GM19452 (cell line): ENCODE measurements at regions not wholly inside any gene's neighbourhood (a gene's known extent, or its start where the extent isn't known, plus 50 kb on each side); places are given as distances from the start of the nearest gene placed in this dataset.
A peak's percentile ranks its signal among the peaks of the same experiment; 100 is the strongest.
"Not testable (repeated sequence)": the region's sequence is repeated elsewhere in the genome, so short reads cannot be mapped to it uniquely, and the experiment has no call there.

ENCODE experiments used
- ATAC-seq: cut with Tn5 transposase; IDR thresholded peaks from one replicate; pipeline ENCODE4 v1.9.1; 2021; ENCODE audit not compliant: unreplicated experiment

- ATAC-seq, result no peak
Measured at GRCh38 chr10:6929148-6929830, 349.2 kb upstream of the PRKCQ start.

GRCh38 chr10:6928586-6928985 is 348.5 kb upstream of the PRKCQ start:
- ATAC-seq, result no peak

- ATAC-seq, result no peak
Measured at GRCh38 chr10:6926971-6927370, 346.9 kb upstream of the PRKCQ start.

GRCh38 chr10:6925146-6925545 is 345.1 kb upstream of the PRKCQ start:
- ATAC-seq, result no peak

GRCh38 chr10:6924166-6924565 is 344.1 kb upstream of the PRKCQ start:
- no peak for ATAC-seq

GRCh38 chr10:6921026-6921425 is 340.9 kb upstream of the PRKCQ start:
- not testable (repeated sequence) for ATAC-seq

GRCh38 chr10:6920072-6921019 is 340.3 kb upstream of the PRKCQ start:
- ATAC-seq, result peak; percentile 95

GRCh38 chr10:6919077-6919476 is 339.0 kb upstream of the PRKCQ start:
- ATAC-seq, result no peak

- no peak for ATAC-seq
Measured at GRCh38 chr10:6918305-6918704, 338.2 kb upstream of the PRKCQ start.

- no peak for ATAC-seq
Measured at GRCh38 chr10:6917125-6917524, 337.0 kb upstream of the PRKCQ start.

- peak; percentile 46 for ATAC-seq
Measured at GRCh38 chr10:6916601-6917000, 336.5 kb upstream of the PRKCQ start.

GRCh38 chr10:6915307-6915706 is 335.2 kb upstream of the PRKCQ start:
- ATAC-seq, result no peak

- ATAC-seq, result no peak
Measured at GRCh38 chr10:6912929-6913328, 332.9 kb upstream of the PRKCQ start.

- no peak for ATAC-seq
Measured at GRCh38 chr10:6912424-6912823, 332.3 kb upstream of the PRKCQ start.

GRCh38 chr10:6912021-6912420 is 331.9 kb upstream of the PRKCQ start:
- no peak for ATAC-seq

- no peak for ATAC-seq
Measured at GRCh38 chr10:6909905-6910560, 330.0 kb upstream of the PRKCQ start.

GRCh38 chr10:6907877-6908530 is 327.9 kb upstream of the PRKCQ start:
- no peak for ATAC-seq

- no peak for ATAC-seq
Measured at GRCh38 chr10:6894405-6894804, 314.3 kb upstream of the PRKCQ start.

GRCh38 chr10:6892864-6893263 is 312.8 kb upstream of the PRKCQ start:
- no peak for ATAC-seq

GRCh38 chr10:6891924-6892323 is 311.8 kb upstream of the PRKCQ start:
- ATAC-seq, result no peak

GRCh38 chr10:6889718-6890117 is 309.6 kb upstream of the PRKCQ start:
- no peak for ATAC-seq
